ENCODE measurements at regions not wholly inside any gene's neighbourhood (a gene's known extent, or its start where the extent isn't known, plus 50 kb on each side); places are given as distances from the start of the nearest gene placed in this dataset.

- Histone ChIP-seq H3K4me1 (ENCODE audit: control insufficient read depth, insufficient read depth, low read length) (no peaks in the 10 kb centered on the region), H3K9me3 (ENCODE audit: control insufficient read depth, insufficient read depth, low read length) (no peaks in the 10 kb centered on the region), H3K36me3 (ENCODE audit: control insufficient read depth, insufficient read depth, low read length) (no peaks in the 10 kb centered on the region), H3K27me3 (ENCODE audit: control insufficient read depth, insufficient read depth, low read length) (no peaks in the 10 kb centered on the region), H3K27ac (ENCODE audit: low read depth, low read length) (no peak overlapping the region), H3K4me3 (ENCODE audit: low read depth, low read length) (no peak overlapping the region)
- peak in 1 of 6 donors; percentile 21 for DNase-seq (ENCODE audit: low read depth in 4 of 6, low spot score in 6 of 6)
- no CpG with 5 or more reads among the region's 1 CpG for WGBS (ENCODE audit: insufficient coverage)
Observed at GRCh38 chr13:40259899-40260298, 406.5 kb downstream of the FOXO1 start.

- no peaks in the 10 kb centered on the region for H3K4me1 ChIP-seq (ENCODE audit: control insufficient read depth, insufficient read depth, low read length)
- H3K9me3 ChIP-seq (ENCODE audit: control insufficient read depth, insufficient read depth, low read length): no peaks in the 10 kb centered on the region
- WGBS (ENCODE audit: insufficient coverage): 33% methylated on average over 1 of the region's 4 CpGs
Observed at GRCh38 chr13:40261336-40261735, 405.1 kb downstream of the FOXO1 start.

DNA sequence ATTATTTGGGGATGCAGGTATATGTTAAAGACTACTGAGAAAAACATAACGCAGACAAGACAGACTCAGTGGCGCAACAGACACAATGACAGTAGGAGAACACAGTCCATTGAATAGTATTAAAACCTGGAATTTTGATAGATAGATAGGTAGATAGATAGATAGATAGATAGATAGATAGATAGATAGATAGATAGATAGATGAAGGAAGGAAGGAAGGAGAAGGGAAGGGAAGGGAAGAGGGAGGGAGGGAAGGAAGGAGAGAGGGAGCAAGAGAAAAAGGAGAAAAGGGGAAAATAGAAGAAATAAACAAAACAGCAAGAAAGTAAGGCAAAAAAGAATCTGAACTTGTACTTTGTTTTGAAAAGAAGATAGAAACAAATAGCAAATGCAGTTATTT is 404.5 kb downstream of the FOXO1 start:
- 100% methylated on average over 2 of the region's 2 CpGs for WGBS (ENCODE audit: insufficient coverage)
- no peaks in the 10 kb centered on the region for H3K4me1 ChIP-seq (ENCODE audit: control insufficient read depth, insufficient read depth, low read length)
- no peaks in the 10 kb centered on the region for H3K9me3 ChIP-seq (ENCODE audit: control insufficient read depth, insufficient read depth, low read length)
- H3K27ac ChIP-seq (ENCODE audit: low read depth, low read length): no peak overlapping the region
- DNase-seq (ENCODE audit: low read depth in 4 of 6, low spot score in 6 of 6): no peak
- H3K27me3 ChIP-seq (ENCODE audit: control insufficient read depth, insufficient read depth, low read length): no peaks in the 10 kb centered on the region
- no peaks in the 10 kb centered on the region for H3K36me3 ChIP-seq (ENCODE audit: control insufficient read depth, insufficient read depth, low read length)
- no peak overlapping the region for H3K4me3 ChIP-seq (ENCODE audit: low read depth, low read length)

More at GRCh38 chr13:40261336-40261735, 405.1 kb downstream of the FOXO1 start:
- Histone ChIP-seq H3K27me3 (ENCODE audit: control insufficient read depth, insufficient read depth, low read length) (no peaks in the 10 kb centered on the region), H3K4me3 (ENCODE audit: low read depth, low read length) (no peak overlapping the region), H3K27ac (ENCODE audit: low read depth, low read length) (no peak overlapping the region), H3K36me3 (ENCODE audit: control insufficient read depth, insufficient read depth, low read length) (no peaks in the 10 kb centered on the region)
- DNase-seq (ENCODE audit: low read depth in 4 of 6, low spot score in 6 of 6): no peak

DNA sequence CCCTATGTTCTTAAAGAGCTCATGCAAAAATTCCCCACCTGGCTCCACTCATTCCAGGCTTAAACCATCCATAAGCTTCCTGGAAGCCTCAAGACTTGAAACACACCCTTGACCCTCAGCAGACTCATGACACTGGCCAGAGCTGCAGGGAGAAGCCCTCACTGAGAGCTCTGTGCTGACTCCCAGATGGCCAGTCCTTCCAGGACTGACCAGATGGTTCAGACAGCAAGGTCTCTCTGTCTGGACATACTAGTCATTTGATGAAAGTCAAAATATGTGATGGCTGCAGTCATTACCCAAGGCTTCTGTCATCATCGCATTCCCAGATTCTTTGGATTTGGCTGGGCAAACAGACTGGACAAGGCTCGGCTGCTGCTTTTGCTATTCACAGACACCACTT is 397.4 kb downstream of the FOXO1 start:
- no peaks in the 10 kb centered on the region for H3K36me3 ChIP-seq (ENCODE audit: control insufficient read depth, insufficient read depth, low read length)
- H3K9me3 ChIP-seq (ENCODE audit: control insufficient read depth, insufficient read depth, low read length): no peaks in the 10 kb centered on the region
- H3K4me1 ChIP-seq (ENCODE audit: control insufficient read depth, insufficient read depth, low read length): peaks cover 22% of the 10 kb centered on the region
- no peak overlapping the region for H3K4me3 ChIP-seq (ENCODE audit: low read depth, low read length)
- peaks cover 3% of the 10 kb centered on the region for H3K27me3 ChIP-seq (ENCODE audit: control insufficient read depth, insufficient read depth, low read length)
- no peak for DNase-seq (ENCODE audit: low read depth in 4 of 6, low spot score in 6 of 6)
- no peak overlapping the region for H3K27ac ChIP-seq (ENCODE audit: low read depth, low read length)
- no CpG with 5 or more reads among the region's 2 CpGs for WGBS (ENCODE audit: insufficient coverage)

DNA sequence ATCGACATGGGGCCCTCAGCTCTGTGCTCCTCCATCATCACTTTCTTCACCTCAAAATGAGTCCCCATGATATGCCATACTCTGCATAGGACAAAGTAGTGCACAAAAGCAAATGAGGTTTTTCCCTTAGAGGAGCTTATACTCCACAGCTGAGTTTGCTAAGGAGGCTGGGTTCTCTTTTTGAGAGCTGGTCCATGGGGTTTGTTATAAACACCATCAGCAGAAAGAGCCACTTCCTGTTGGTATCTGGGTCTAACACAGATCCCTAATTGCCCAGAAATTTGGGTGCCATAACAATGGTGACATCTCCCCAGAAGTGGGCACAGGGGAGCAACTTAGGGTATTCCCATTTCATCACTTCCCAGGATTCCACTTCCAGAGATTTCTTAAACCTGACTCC is 395.7 kb downstream of the FOXO1 start:
- H3K27ac ChIP-seq (ENCODE audit: low read depth, low read length): no peak overlapping the region
- no peak overlapping the region for H3K4me3 ChIP-seq (ENCODE audit: low read depth, low read length)
- H3K9me3 ChIP-seq (ENCODE audit: control insufficient read depth, insufficient read depth, low read length): no peaks in the 10 kb centered on the region
- H3K4me1 ChIP-seq (ENCODE audit: control insufficient read depth, insufficient read depth, low read length): peaks cover 27% of the 10 kb centered on the region
- H3K36me3 ChIP-seq (ENCODE audit: control insufficient read depth, insufficient read depth, low read length): no peaks in the 10 kb centered on the region
- DNase-seq (ENCODE audit: low read depth in 4 of 6, low spot score in 6 of 6): no peak
- WGBS (ENCODE audit: insufficient coverage): 89% methylated on average over 1 of the region's 1 CpG
- H3K27me3 ChIP-seq (ENCODE audit: control insufficient read depth, insufficient read depth, low read length): peaks cover 5% of the 10 kb centered on the region

DNA sequence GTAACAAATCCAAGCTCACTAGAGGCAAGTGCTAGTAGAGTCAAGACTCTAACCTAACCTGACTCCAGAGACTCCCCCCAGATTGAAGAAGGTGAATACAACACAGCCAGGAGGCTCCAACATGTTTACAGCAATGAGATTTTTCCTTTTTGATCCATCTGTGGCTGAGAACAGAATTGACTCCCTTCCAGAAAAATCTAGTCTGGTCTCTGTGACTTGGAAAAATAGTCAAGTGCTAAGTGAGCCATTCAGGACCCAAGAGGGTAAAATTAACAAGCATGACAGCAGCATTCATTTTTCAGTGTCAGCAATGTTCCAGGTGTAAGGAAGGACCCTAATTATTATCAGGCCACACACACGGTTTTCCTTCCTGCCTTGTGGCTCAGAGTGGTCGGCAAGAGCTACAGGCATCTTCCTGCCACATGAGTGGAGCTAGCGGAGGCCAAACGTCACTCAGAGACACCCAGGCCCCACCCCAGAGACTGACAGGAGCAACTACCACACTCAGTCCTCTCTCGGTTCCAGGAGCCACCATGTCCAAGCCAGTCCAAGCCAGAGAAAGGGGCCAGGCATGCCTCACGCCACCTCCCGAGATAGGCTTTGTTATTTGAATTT is 395.1 kb downstream of the FOXO1 start:
- no peaks in the 10 kb centered on the region for H3K36me3 ChIP-seq (ENCODE audit: control insufficient read depth, insufficient read depth, low read length)
- H3K4me3 ChIP-seq (ENCODE audit: low read depth, low read length): no peak overlapping the region
- no peaks in the 10 kb centered on the region for H3K9me3 ChIP-seq (ENCODE audit: control insufficient read depth, insufficient read depth, low read length)
- peaks cover 27% of the 10 kb centered on the region for H3K4me1 ChIP-seq (ENCODE audit: control insufficient read depth, insufficient read depth, low read length)
- WGBS (ENCODE audit: insufficient coverage): 49% methylated on average over 7 of the region's 7 CpGs
- peaks cover 5% of the 10 kb centered on the region for H3K27me3 ChIP-seq (ENCODE audit: control insufficient read depth, insufficient read depth, low read length)
- DNase-seq (ENCODE audit: low read depth in 4 of 6, low spot score in 6 of 6): peak in 2 of 6 donors; percentile 6 to 60
- H3K27ac ChIP-seq (ENCODE audit: low read depth, low read length): peak overlapping the region; percentile 49

DNA sequence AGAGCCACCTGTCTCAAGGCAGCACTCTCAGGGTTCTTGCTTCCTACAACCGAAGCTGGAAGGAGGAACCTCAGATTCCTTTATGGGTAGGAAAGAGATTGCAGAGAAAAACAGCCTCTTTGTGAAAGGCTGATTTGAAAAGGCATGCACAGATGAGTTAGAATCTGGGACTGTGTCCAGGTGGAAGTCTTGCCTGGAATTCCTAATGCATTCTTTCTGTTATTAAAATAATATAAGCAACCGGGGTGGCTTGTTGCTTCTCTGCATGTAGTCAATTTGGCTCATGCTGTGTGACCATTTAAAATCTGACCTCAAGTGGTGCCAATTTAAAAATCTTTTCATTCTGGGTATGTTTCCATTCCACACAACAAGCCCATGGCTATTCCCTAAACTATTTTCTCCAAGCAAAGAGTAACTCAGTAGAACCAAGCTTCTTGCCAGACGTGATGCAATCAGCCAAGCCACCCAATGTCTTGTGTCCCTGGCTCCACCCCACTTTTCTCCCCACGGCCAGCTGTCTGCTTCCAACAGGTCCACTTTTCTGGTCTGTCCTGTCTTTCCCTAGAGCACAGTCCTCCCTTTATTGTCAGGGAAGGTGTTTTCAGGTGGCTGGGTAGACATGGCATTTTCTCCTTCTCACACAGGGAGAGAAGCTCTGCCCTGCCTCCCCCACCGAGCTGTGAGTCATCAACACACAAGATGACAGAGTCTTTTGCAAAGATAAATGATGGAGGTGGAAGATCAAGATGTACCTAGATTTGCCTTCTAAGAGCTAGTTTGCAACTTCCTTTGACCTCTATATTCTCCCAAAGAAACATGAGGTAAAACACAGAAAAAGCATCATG is 394.3 kb downstream of the FOXO1 start:
- peaks cover 27% of the 10 kb centered on the region for H3K4me1 ChIP-seq (ENCODE audit: control insufficient read depth, insufficient read depth, low read length)
- no peak overlapping the region for H3K4me3 ChIP-seq (ENCODE audit: low read depth, low read length)
- 40% methylated on average over 2 of the region's 5 CpGs for WGBS (ENCODE audit: insufficient coverage)
- H3K27ac ChIP-seq (ENCODE audit: low read depth, low read length): peak overlapping the region; percentile 49
- no peaks in the 10 kb centered on the region for H3K9me3 ChIP-seq (ENCODE audit: control insufficient read depth, insufficient read depth, low read length)
- H3K36me3 ChIP-seq (ENCODE audit: control insufficient read depth, insufficient read depth, low read length): no peaks in the 10 kb centered on the region
- peaks cover 5% of the 10 kb centered on the region for H3K27me3 ChIP-seq (ENCODE audit: control insufficient read depth, insufficient read depth, low read length)
- peak in 4 of 6 donors; percentile 8 to 88 (median 40) for DNase-seq (ENCODE audit: low read depth in 4 of 6, low spot score in 6 of 6)

DNA sequence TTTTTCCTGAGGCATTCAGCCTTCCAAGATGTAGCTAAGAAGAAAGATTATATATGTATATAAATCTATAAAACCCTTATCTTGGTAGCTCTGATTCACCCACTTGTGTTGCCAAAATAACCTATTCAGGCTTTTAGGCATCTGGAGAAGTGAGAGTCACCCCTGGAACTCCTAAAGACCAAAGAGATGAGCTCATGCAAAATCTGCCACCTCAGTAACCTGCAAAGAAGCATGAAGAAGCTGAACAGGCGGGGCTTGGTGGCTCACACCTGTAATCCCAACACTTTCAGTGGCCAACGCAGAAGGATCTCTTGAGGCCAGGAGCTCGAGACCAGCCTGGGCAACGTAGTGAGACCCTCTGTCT is 393.7 kb downstream of the FOXO1 start:
- WGBS (ENCODE audit: insufficient coverage): 100% methylated on average over 2 of the region's 4 CpGs
- peaks cover 5% of the 10 kb centered on the region for H3K27me3 ChIP-seq (ENCODE audit: control insufficient read depth, insufficient read depth, low read length)
- H3K9me3 ChIP-seq (ENCODE audit: control insufficient read depth, insufficient read depth, low read length): no peaks in the 10 kb centered on the region
- H3K27ac ChIP-seq (ENCODE audit: low read depth, low read length): peak overlapping the region; percentile 76
- H3K36me3 ChIP-seq (ENCODE audit: control insufficient read depth, insufficient read depth, low read length): no peaks in the 10 kb centered on the region
- H3K4me3 ChIP-seq (ENCODE audit: low read depth, low read length): no peak overlapping the region
- peak in 1 of 6 donors; percentile 9 for DNase-seq (ENCODE audit: low read depth in 4 of 6, low spot score in 6 of 6)
- H3K4me1 ChIP-seq (ENCODE audit: control insufficient read depth, insufficient read depth, low read length): peaks cover 27% of the 10 kb centered on the region

- Histone ChIP-seq H3K27ac (ENCODE audit: low read depth, low read length) (peak overlapping the region; percentile 76), H3K9me3 (ENCODE audit: control insufficient read depth, insufficient read depth, low read length) (no peaks in the 10 kb centered on the region), H3K4me3 (ENCODE audit: low read depth, low read length) (no peak overlapping the region), H3K4me1 (ENCODE audit: control insufficient read depth, insufficient read depth, low read length) (peaks cover 27% of the 10 kb centered on the region), H3K27me3 (ENCODE audit: control insufficient read depth, insufficient read depth, low read length) (peaks cover 5% of the 10 kb centered on the region), H3K36me3 (ENCODE audit: control insufficient read depth, insufficient read depth, low read length) (no peaks in the 10 kb centered on the region)
- DNase-seq (ENCODE audit: low read depth in 4 of 6, low spot score in 6 of 6): peak; percentile 13 to 89 (median 34)
- 26% methylated on average over 9 of the region's 11 CpGs for WGBS (ENCODE audit: insufficient coverage)
Observed at GRCh38 chr13:40273253-40274025, 393.0 kb downstream of the FOXO1 start.
